PC-3 (cell line): ENCODE measurements at regions not wholly inside any gene's neighbourhood (a gene's known extent, or its start where the extent isn't known, plus 50 kb on each side); places are given as distances from the start of the nearest gene placed in this dataset.

ENCODE experiments used
- ATAC-seq: fragments of 200-7000 bp; cut with Tn5 transposase; 2 replicates; pipeline ENCODE4 v1.9.1; 2020; ENCODE audit warnings: mild to moderate bottlenecking, moderate library complexity
- BruUV-seq: library from RNA; stranded (reverse); fragments of 400-500 nt; replicated peaks from 2 replicates; lab custom pipeline; 2021; lab: Mats Ljungman, UMichigan
- CTCF ChIA-PET: fragments of 300-600 bp; sonication (Branson Sonifier 250); formaldehyde crosslinking; loops from one replicate; lab custom pipeline; 2022; ENCODE audit warnings: antibody characterized with exemption; lab: Charles Lee
- POLR2A ChIA-PET: fragments of 300-600 bp; sonication (Branson Sonifier 250); formaldehyde crosslinking; loops from one replicate; lab custom pipeline; 2022; ENCODE audit warnings: antibody characterized with exemption; ENCODE audit not compliant: unreplicated experiment; lab: Charles Lee
- DNase-seq: peaks from one replicate; pipeline ENCODE4 v3.0.0-alpha.2; 2015
- H2AFZ ChIP-seq: fragments of 300-600 bp; sonication (generic); 2 replicates; pipeline ENCODE4 v1.6.0; 2016; ENCODE audit warnings: antibody characterized with exemption, low read length
- H3F3A ChIP-seq: fragments of 300-600 bp; sonication (generic); one replicate; pipeline ENCODE4 v1.6.0; 2017; ENCODE audit warnings: antibody characterized with exemption, low read length, control low read depth, mild to moderate bottlenecking; ENCODE audit not compliant: unreplicated experiment
- H3K27ac ChIP-seq: fragments of 300-600 bp; sonication (generic); 2 replicates; pipeline ENCODE4 v1.5.1; 2016; ENCODE audit warnings: mild to moderate bottlenecking, low read length
- H3K27me3 ChIP-seq: fragments of 300-600 bp; sonication (generic); 2 replicates; pipeline ENCODE4 v1.6.1; 2016; ENCODE audit warnings: low read length, mixed read lengths
- H3K36me3 ChIP-seq: fragments of 300-600 bp; sonication (generic); 2 replicates; pipeline ENCODE4 v1.6.1; 2016; ENCODE audit warnings: low read depth, mixed run types, low read length, mixed read lengths
- H3K4me1 ChIP-seq: fragments of 300-600 bp; sonication (generic); 2 replicates; pipeline ENCODE4 v1.5.1; 2016; ENCODE audit warnings: low read length; ENCODE audit not compliant: insufficient read depth
- H3K4me2 ChIP-seq: fragments of 300-600 bp; sonication (generic); 2 replicates; pipeline ENCODE4 v1.6.0; 2016; ENCODE audit warnings: low read length
- H3K4me3 ChIP-seq: fragments of 300-600 bp; sonication (generic); 2 replicates; pipeline ENCODE4 v1.5.1; 2016; ENCODE audit warnings: mild to moderate bottlenecking, low read length, mixed read lengths
- H3K79me2 ChIP-seq: fragments of 300-600 bp; sonication (generic); 2 replicates; pipeline ENCODE4 v1.6.1; 2017; ENCODE audit warnings: low read length, mixed read lengths
- H3K9ac ChIP-seq: fragments of 300-600 bp; sonication (generic); 2 replicates; pipeline ENCODE4 v1.6.0; 2016; ENCODE audit warnings: mild to moderate bottlenecking, low read length
- H3K9me2 ChIP-seq: fragments of 300-600 bp; sonication (generic); replicated peaks from 2 replicates; pipeline ENCODE4 v1.6.1; 2016; ENCODE audit warnings: mixed run types, low read length, mixed read lengths
- H3K9me3 ChIP-seq: fragments of 300-600 bp; sonication (generic); 2 replicates; pipeline ENCODE4 v1.6.1; 2016; ENCODE audit warnings: low read length, mixed read lengths
- H4K20me1 ChIP-seq: fragments of 300-600 bp; sonication (generic); 2 replicates; pipeline ENCODE4 v1.6.1; 2016; ENCODE audit warnings: low read length, mixed read lengths
- CTCF ChIP-seq: fragments of 300-600 bp; sonication (generic); conservative IDR thresholded peaks from 2 replicates; pipeline ENCODE4 v1.5.1; 2017; ENCODE audit warnings: antibody characterized with exemption, low read depth, mild to moderate bottlenecking, low read length
- EZH2 ChIP-seq: fragments of 300-600 bp; sonication (generic); IDR thresholded peaks from one replicate; pipeline ENCODE4 v1.6.1; 2017; ENCODE audit warnings: antibody characterized with exemption, mild to moderate bottlenecking, low read length; ENCODE audit not compliant: unreplicated experiment
- EZH2phosphoT487 ChIP-seq: fragments of 300-600 bp; sonication (generic); IDR thresholded peaks from 2 replicates; pipeline ENCODE4 v1.6.1; 2018; ENCODE audit warnings: mild to moderate bottlenecking, antibody characterized with exemption, low read length, borderline replicate concordance
- intact Hi-C: fragments of 100-400 bp; cut with micrococcal nuclease; formaldehyde crosslinking; loops from 2 replicates; pipeline ENCODE4 v1.9.0; 2023

- Histone ChIP-seq H3K4me1 (no peaks in the 10 kb centered on the region), H3K4me3 (no peak overlapping the region), H3K27ac (no peak overlapping the region), H3K79me2 (no peaks in the 10 kb centered on the region), H3K9me2 (no peaks in the 10 kb centered on the region), H2AFZ (no peak overlapping the region), H3K9me3 (no peaks in the 10 kb centered on the region), H4K20me1 (no peaks in the 10 kb centered on the region), H3K27me3 (no peaks in the 10 kb centered on the region), H3K9ac (no peak overlapping the region), H3F3A (no peaks in the 10 kb centered on the region), H3K36me3 (no peaks in the 10 kb centered on the region), H3K4me2 (no peak overlapping the region)
- CTCF ChIA-PET, result no interaction called here
- POLR2A ChIA-PET, result no interaction called here
- BruUV-seq, result no TSS peak
- TF ChIP-seq EZH2 (no peak), EZH2phosphoT487 (no peak), CTCF (no peak)
- ATAC-seq (no peak), DNase-seq (no peak)
- intact Hi-C loops, result no loop called here
Observed at GRCh38 chr4:108237693-108238092, 69.0 kb upstream of the LEF1 start.

GRCh38 chr4:108236264-108236663, 67.5 kb upstream of the LEF1 start:
- Histone ChIP-seq H3K27me3 (no peaks in the 10 kb centered on the region), H3K36me3 (no peaks in the 10 kb centered on the region), H3K4me2 (no peak overlapping the region), H3F3A (no peaks in the 10 kb centered on the region), H4K20me1 (no peaks in the 10 kb centered on the region), H3K4me1 (no peaks in the 10 kb centered on the region), H3K4me3 (no peak overlapping the region), H3K27ac (no peak overlapping the region), H2AFZ (no peak overlapping the region), H3K79me2 (no peaks in the 10 kb centered on the region), H3K9ac (no peak overlapping the region), H3K9me2 (no peaks in the 10 kb centered on the region), H3K9me3 (no peaks in the 10 kb centered on the region)
- ChIA-PET POLR2A (no interaction called here), CTCF (no interaction called here)
- TF ChIP-seq EZH2 (no peak), EZH2phosphoT487 (no peak), CTCF (no peak)
- no TSS peak for BruUV-seq
- DNase-seq (no peak), ATAC-seq (no peak)
- intact Hi-C loops, result no loop called here

- DNase-seq, result no peak
- H3K27me3 ChIP-seq, result no peaks in the 10 kb centered on the region
- CTCF ChIA-PET, result no interaction called here
- no peaks in the 10 kb centered on the region for H3K9me2 ChIP-seq
- no peaks in the 10 kb centered on the region for H3K79me2 ChIP-seq
- H3K4me3 ChIP-seq, result no peak overlapping the region
- POLR2A ChIA-PET, result no interaction called here
- no peak overlapping the region for H2AFZ ChIP-seq
- no peak for ATAC-seq
- H3K4me1 ChIP-seq, result no peaks in the 10 kb centered on the region
- H3K4me2 ChIP-seq, result no peak overlapping the region
- H4K20me1 ChIP-seq, result no peaks in the 10 kb centered on the region
- intact Hi-C loops, result no loop called here
- H3K36me3 ChIP-seq, result no peaks in the 10 kb centered on the region
- no peaks in the 10 kb centered on the region for H3K9me3 ChIP-seq
- H3K9ac ChIP-seq, result no peak overlapping the region
- no peak for TF ChIP-seq CTCF
- TF ChIP-seq EZH2, result no peak
- no peak for TF ChIP-seq EZH2phosphoT487
- no peak overlapping the region for H3K27ac ChIP-seq
- BruUV-seq, result no TSS peak
- H3F3A ChIP-seq, result no peaks in the 10 kb centered on the region
Observed at GRCh38 chr4:108227923-108228322, 59.2 kb upstream of the LEF1 start.
